H9 (cell line): ENCODE measurements at regions not wholly inside any gene's neighbourhood (a gene's known extent, or its start where the extent isn't known, plus 50 kb on each side); places are given as distances from the start of the nearest gene placed in this dataset.

Source experiments
- DNase-seq: peaks from one replicate; pipeline ENCODE4 v3.0.0-alpha.2; 2017
- H2AFZ ChIP-seq: one replicate; pipeline ENCODE4 v1.6.1; 2013; ENCODE audit warnings: mild to moderate bottlenecking, low read length, control low read depth, moderate library complexity
- H2AK5ac ChIP-seq: 2 replicates; pipeline ENCODE4 v1.6.1; 2013; ENCODE audit warnings: low read length, control low read depth, mixed read lengths; ENCODE audit not compliant: insufficient read length
- H2BK120ac ChIP-seq: one replicate; pipeline ENCODE4 v1.6.1; 2013; ENCODE audit warnings: low read depth, mild to moderate bottlenecking, low read length, control low read depth, inconsistent platforms; ENCODE audit not compliant: poor library complexity, severe bottlenecking
- H2BK12ac ChIP-seq: 2 replicates; pipeline ENCODE4 v1.6.1; 2013; ENCODE audit warnings: low read length, control low read depth, mixed read lengths, low read depth; ENCODE audit not compliant: insufficient read length
- H2BK15ac ChIP-seq: 2 replicates; pipeline ENCODE4 v1.6.1; 2013; ENCODE audit warnings: low read depth, low read length, control low read depth
- H2BK20ac ChIP-seq: one replicate; pipeline ENCODE4 v1.6.1; 2013; ENCODE audit warnings: low read depth, mild to moderate bottlenecking, low read length, control low read depth, inconsistent platforms; ENCODE audit not compliant: poor library complexity, severe bottlenecking
- H2BK5ac ChIP-seq: 2 replicates; pipeline ENCODE4 v1.6.1; 2013; ENCODE audit warnings: low read length, control low read depth, mixed read lengths; ENCODE audit not compliant: insufficient read length
- H3K14ac ChIP-seq: 2 replicates; pipeline ENCODE4 v1.6.1; 2013; ENCODE audit warnings: low read length, control low read depth; ENCODE audit not compliant: insufficient read depth
- H3K18ac ChIP-seq: 2 replicates; pipeline ENCODE4 v1.6.1; 2013; ENCODE audit warnings: low read depth, mild to moderate bottlenecking, mixed read lengths, low read length, control low read depth; ENCODE audit not compliant: insufficient read length
- H3K23ac ChIP-seq: 2 replicates; pipeline ENCODE4 v1.6.1; 2013; ENCODE audit warnings: low read length, control low read depth, mixed read lengths, low read depth; ENCODE audit not compliant: insufficient read length
- H3K23me2 ChIP-seq: 2 replicates; pipeline ENCODE4 v1.6.1; 2013; ENCODE audit warnings: low read depth, mild to moderate bottlenecking, mixed read lengths, low read length, control low read depth; ENCODE audit not compliant: insufficient read length, poor library complexity, severe bottlenecking
- H3K27ac ChIP-seq: 2 replicates; pipeline ENCODE4 v1.5.1; 2013; ENCODE audit warnings: low read length, control low read depth, mixed read lengths, low read depth; ENCODE audit not compliant: insufficient read length
- H3K27me3 ChIP-seq: 2 replicates; pipeline ENCODE4 v1.6.1; 2013; ENCODE audit warnings: low read length, control low read depth, inconsistent platforms; ENCODE audit not compliant: insufficient read depth
- H3K4ac ChIP-seq: 2 replicates; pipeline ENCODE4 v1.6.1; 2013; ENCODE audit warnings: low read depth, mild to moderate bottlenecking, control low read depth, inconsistent platforms, low read length, moderate library complexity
- H3K4me1 ChIP-seq: 2 replicates; pipeline ENCODE4 v1.6.1; 2013; ENCODE audit warnings: low read length, control low read depth, inconsistent platforms; ENCODE audit not compliant: insufficient read depth
- H3K4me2 ChIP-seq: 2 replicates; pipeline ENCODE4 v1.6.1; 2013; ENCODE audit warnings: low read length, control low read depth, mixed read lengths; ENCODE audit not compliant: insufficient read length, insufficient read depth
- H3K56ac ChIP-seq: 2 replicates; pipeline ENCODE4 v1.6.1; 2013; ENCODE audit warnings: low read depth, mild to moderate bottlenecking, mixed read lengths, low read length, control low read depth; ENCODE audit not compliant: insufficient read length
- H3K79me1 ChIP-seq: 2 replicates; pipeline ENCODE4 v1.6.1; 2013; ENCODE audit warnings: low read depth, mild to moderate bottlenecking, moderate library complexity, low read length, control low read depth, inconsistent platforms; ENCODE audit not compliant: insufficient read depth, poor library complexity, severe bottlenecking
- H3K79me2 ChIP-seq: 2 replicates; pipeline ENCODE4 v1.6.1; 2013; ENCODE audit warnings: low read length, control low read depth, inconsistent platforms; ENCODE audit not compliant: insufficient read depth
- H3K9ac ChIP-seq: 2 replicates; pipeline ENCODE4 v1.6.1; 2013; ENCODE audit warnings: low read length, control low read depth, mixed read lengths; ENCODE audit not compliant: insufficient read length; ENCODE audit errors: extremely low read depth
- H3K9me3 ChIP-seq: one replicate; pipeline ENCODE4 v1.6.1; 2013; ENCODE audit warnings: low read depth, low read length, inconsistent platforms; ENCODE audit not compliant: control insufficient read depth
- H3T11ph ChIP-seq: one replicate; pipeline ENCODE4 v1.6.1; 2013; ENCODE audit warnings: mild to moderate bottlenecking, low read length, control low read depth, inconsistent platforms
- H4K20me1 ChIP-seq: one replicate; pipeline ENCODE4 v1.6.1; 2013; ENCODE audit not compliant: control insufficient read depth, insufficient read length, insufficient read depth
- H4K5ac ChIP-seq: 2 replicates; pipeline ENCODE4 v1.6.1; 2013; ENCODE audit warnings: low read depth, mild to moderate bottlenecking, mixed read lengths, low read length, control low read depth; ENCODE audit not compliant: insufficient read length
- H4K8ac ChIP-seq: replicated peaks from 2 replicates; pipeline ENCODE4 v1.6.1; 2013; ENCODE audit warnings: low read length, control low read depth, mixed read lengths, low read depth; ENCODE audit not compliant: insufficient read length
- H4K91ac ChIP-seq: 2 replicates; pipeline ENCODE4 v1.6.1; 2013; ENCODE audit warnings: low read depth, mild to moderate bottlenecking, moderate library complexity, mixed read lengths, low read length, control low read depth; ENCODE audit not compliant: insufficient read length
- H3K27ac Mint-ChIP-seq, 3 experiments: 2 replicates in 2 of 3; 3 replicates in 1 of 3; pipeline ENCODE4 v1.8.0; 2020 to 2021; ENCODE audit warnings: mixed read lengths in 3 of 3, mild to moderate bottlenecking in 1 of 3, moderate library complexity in 1 of 3
- H3K27me3 Mint-ChIP-seq: 2 replicates; pipeline ENCODE4 v1.8.0; 2021; ENCODE audit warnings: low read depth, mild to moderate bottlenecking, moderate library complexity, mixed read lengths
- H3K36me3 Mint-ChIP-seq, 3 experiments: 2 replicates in 2 of 3; 3 replicates in 1 of 3; pipeline ENCODE4 v1.8.0; 2020 to 2021; ENCODE audit warnings: low read depth in 3 of 3, mixed read lengths in 3 of 3; ENCODE audit not compliant: insufficient read depth in 1 of 3
- H3K4me1 Mint-ChIP-seq, 2 experiments: 2 replicates each; pipeline ENCODE4 v1.8.0; 2020; ENCODE audit warnings: mixed read lengths in 2 of 2
- H3K4me3 Mint-ChIP-seq, 2 experiments: 2 replicates in 1 of 2; 3 replicates in 1 of 2; pipeline ENCODE4 v1.8.0; 2020 to 2021; ENCODE audit warnings: mild to moderate bottlenecking in 2 of 2, mixed read lengths in 2 of 2, moderate library complexity in 1 of 2
- H3K9me3 Mint-ChIP-seq, 2 experiments: 2 replicates in 1 of 2; 3 replicates in 1 of 2; pipeline ENCODE4 v1.8.0; 2020; ENCODE audit warnings: mild to moderate bottlenecking in 2 of 2, mixed read lengths in 2 of 2, moderate library complexity in 1 of 2
- WGBS: extraction: QIAGEN DNeasy Blood & Tissue Kit; methylation state at CpG from one replicate; pipeline ENCODE4 v1.1.7; 2013; ENCODE audit warnings: missing lambda C conversion rate, low lambda C conversion rate, mixed read lengths; ENCODE audit not compliant: insufficient read length; ENCODE audit errors: extremely low coverage; 5-methylcytosine and 5-hydroxymethylcytosine counted together
- TF ChIP-seq, protein P1 (sequence below): fragments of 200-600 bp; sonication (generic); conservative IDR thresholded peaks from 3 replicates; pipeline ENCODE4 v1.8.0; 2021; ENCODE audit warnings: antibody characterized with exemption, mild to moderate bottlenecking

GRCh38 chr14:85118274-85118673 is 411.7 kb upstream of the FLRT2 start:
- Histone ChIP-seq H3K18ac (no peak overlapping the region), H4K5ac (no peak overlapping the region), H4K91ac (no peak overlapping the region), H2BK120ac (no peak overlapping the region), H2BK12ac (no peak overlapping the region), H3K4me2 (no peak overlapping the region), H3K27ac (no peak overlapping the region), H3K79me2 (no peaks in the 10 kb centered on the region), H2BK5ac (no peak overlapping the region), H2BK20ac (no peak overlapping the region), H3K27me3 (no peaks in the 10 kb centered on the region), H3T11ph (no peak overlapping the region), H3K14ac (no peak overlapping the region), H3K9me3 (no peaks in the 10 kb centered on the region), H2AK5ac (no peak overlapping the region), H4K8ac (no peak overlapping the region), H3K23me2 (no peaks in the 10 kb centered on the region), H3K4ac (no peak overlapping the region), H3K56ac (no peak overlapping the region), H3K9ac (no peak overlapping the region), H3K23ac (no peak overlapping the region), H3K79me1 (no peaks in the 10 kb centered on the region), H2AFZ (no peak overlapping the region), H2BK15ac (no peak overlapping the region), H4K20me1 (no peaks in the 10 kb centered on the region), H3K4me1 (no peaks in the 10 kb centered on the region)
- TF ChIP-seq, protein P1, sequence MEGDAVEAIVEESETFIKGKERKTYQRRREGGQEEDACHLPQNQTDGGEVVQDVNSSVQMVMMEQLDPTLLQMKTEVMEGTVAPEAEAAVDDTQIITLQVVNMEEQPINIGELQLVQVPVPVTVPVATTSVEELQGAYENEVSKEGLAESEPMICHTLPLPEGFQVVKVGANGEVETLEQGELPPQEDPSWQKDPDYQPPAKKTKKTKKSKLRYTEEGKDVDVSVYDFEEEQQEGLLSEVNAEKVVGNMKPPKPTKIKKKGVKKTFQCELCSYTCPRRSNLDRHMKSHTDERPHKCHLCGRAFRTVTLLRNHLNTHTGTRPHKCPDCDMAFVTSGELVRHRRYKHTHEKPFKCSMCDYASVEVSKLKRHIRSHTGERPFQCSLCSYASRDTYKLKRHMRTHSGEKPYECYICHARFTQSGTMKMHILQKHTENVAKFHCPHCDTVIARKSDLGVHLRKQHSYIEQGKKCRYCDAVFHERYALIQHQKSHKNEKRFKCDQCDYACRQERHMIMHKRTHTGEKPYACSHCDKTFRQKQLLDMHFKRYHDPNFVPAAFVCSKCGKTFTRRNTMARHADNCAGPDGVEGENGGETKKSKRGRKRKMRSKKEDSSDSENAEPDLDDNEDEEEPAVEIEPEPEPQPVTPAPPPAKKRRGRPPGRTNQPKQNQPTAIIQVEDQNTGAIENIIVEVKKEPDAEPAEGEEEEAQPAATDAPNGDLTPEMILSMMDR: no peak
- Mint-ChIP-seq H3K4me1 (0 out of 4 replicates have a peak, but pooled peaks cover 0 to 2% of the 10 kb centered on the region in 2 experiments), H3K9me3 (peaks cover 8 to 13% of the 10 kb centered on the region in 2 experiments), H3K4me3 (no peak overlapping the region), H3K27ac (no peak overlapping the region), H3K36me3 (peaks cover 4 to 12% (median 6%) of the 10 kb centered on the region in 3 experiments; a peak in 6 of 7 replicates), H3K27me3 (no peaks in the 10 kb centered on the region)
- no peak for DNase-seq
- no CpG with 5 or more reads among the region's 5 CpGs for WGBS
